ENCODE measurements at regions not wholly inside any gene's neighbourhood (a gene's known extent, or its start where the extent isn't known, plus 50 kb on each side); places are given as distances from the start of the nearest gene placed in this dataset.

- TF ChIP-seq, protein P1, sequence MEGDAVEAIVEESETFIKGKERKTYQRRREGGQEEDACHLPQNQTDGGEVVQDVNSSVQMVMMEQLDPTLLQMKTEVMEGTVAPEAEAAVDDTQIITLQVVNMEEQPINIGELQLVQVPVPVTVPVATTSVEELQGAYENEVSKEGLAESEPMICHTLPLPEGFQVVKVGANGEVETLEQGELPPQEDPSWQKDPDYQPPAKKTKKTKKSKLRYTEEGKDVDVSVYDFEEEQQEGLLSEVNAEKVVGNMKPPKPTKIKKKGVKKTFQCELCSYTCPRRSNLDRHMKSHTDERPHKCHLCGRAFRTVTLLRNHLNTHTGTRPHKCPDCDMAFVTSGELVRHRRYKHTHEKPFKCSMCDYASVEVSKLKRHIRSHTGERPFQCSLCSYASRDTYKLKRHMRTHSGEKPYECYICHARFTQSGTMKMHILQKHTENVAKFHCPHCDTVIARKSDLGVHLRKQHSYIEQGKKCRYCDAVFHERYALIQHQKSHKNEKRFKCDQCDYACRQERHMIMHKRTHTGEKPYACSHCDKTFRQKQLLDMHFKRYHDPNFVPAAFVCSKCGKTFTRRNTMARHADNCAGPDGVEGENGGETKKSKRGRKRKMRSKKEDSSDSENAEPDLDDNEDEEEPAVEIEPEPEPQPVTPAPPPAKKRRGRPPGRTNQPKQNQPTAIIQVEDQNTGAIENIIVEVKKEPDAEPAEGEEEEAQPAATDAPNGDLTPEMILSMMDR (IDR thresholded peaks at IDR 0.05; ENCODE audit: borderline replicate concordance, extremely low read depth, low read length, poor library complexity, severe bottlenecking) = no peak
- no peak for TF ChIP-seq EZH2 (IDR thresholded peaks at IDR 0.05; ENCODE audit: borderline replicate concordance, low read depth, low read length, severe bottlenecking)
- H3K79me2 ChIP-seq (ENCODE audit: insufficient read depth, low read length) = no peaks in the 10 kb centered on the region
- H3K9me3 ChIP-seq (ENCODE audit: insufficient read depth, low read length, severe bottlenecking) = no peaks in the 10 kb centered on the region
- H3K4me3 ChIP-seq (ENCODE audit: low read depth in 1 of 2, low read length in 2 of 2) = no peak overlapping the region
- ATAC-seq (ENCODE audit: insufficient read depth, low read depth) (no peak), DNase-seq (no peak)
- no peaks in the 10 kb centered on the region for H3K36me3 ChIP-seq (ENCODE audit: insufficient read depth, low read length)
- no peak overlapping the region for H2AFZ ChIP-seq (ENCODE audit: low read depth, low read length)
- H3K4me2 ChIP-seq (ENCODE audit: insufficient read depth, low read length) = no peak overlapping the region
- H3K27ac ChIP-seq (ENCODE audit: low read length) = no peak overlapping the region
- H4K20me1 ChIP-seq (ENCODE audit: insufficient read depth, low read length) = no peaks in the 10 kb centered on the region
- no peak overlapping the region for H3K9ac ChIP-seq (ENCODE audit: low read depth, low read length)
- H3K27me3 ChIP-seq (ENCODE audit: insufficient read depth, low read length, poor library complexity) = no peaks in the 10 kb centered on the region
- no peaks in the 10 kb centered on the region for H3K4me1 ChIP-seq (ENCODE audit: insufficient read depth, low read length)
Measured at GRCh38 chr14:41986083-41986645, 379.5 kb downstream of the LRFN5 start.

GRCh38 chr14:41973178-41973577, 366.5 kb downstream of the LRFN5 start:
- Histone ChIP-seq H3K4me2 (ENCODE audit: insufficient read depth, low read length) (no peak overlapping the region), H3K4me3 (ENCODE audit: low read depth in 1 of 2, low read length in 2 of 2) (no peak overlapping the region), H3K4me1 (ENCODE audit: insufficient read depth, low read length) (no peaks in the 10 kb centered on the region), H3K79me2 (ENCODE audit: insufficient read depth, low read length) (no peaks in the 10 kb centered on the region), H4K20me1 (ENCODE audit: insufficient read depth, low read length) (no peaks in the 10 kb centered on the region), H3K27me3 (ENCODE audit: insufficient read depth, low read length, poor library complexity) (no peaks in the 10 kb centered on the region), H3K9me3 (ENCODE audit: insufficient read depth, low read length, severe bottlenecking) (no peaks in the 10 kb centered on the region), H3K36me3 (ENCODE audit: insufficient read depth, low read length) (no peaks in the 10 kb centered on the region), H3K9ac (ENCODE audit: low read depth, low read length) (no peak overlapping the region), H2AFZ (ENCODE audit: low read depth, low read length) (no peak overlapping the region), H3K27ac (ENCODE audit: low read length) (no peak overlapping the region)
- DNase-seq (no peak), ATAC-seq (ENCODE audit: insufficient read depth, low read depth) (no peak)
- TF ChIP-seq, protein P1 (IDR thresholded peaks at IDR 0.05; ENCODE audit: borderline replicate concordance, extremely low read depth, low read length, poor library complexity, severe bottlenecking) = no peak
- TF ChIP-seq EZH2 (IDR thresholded peaks at IDR 0.05; ENCODE audit: borderline replicate concordance, low read depth, low read length, severe bottlenecking) = no peak

- Histone ChIP-seq H3K36me3 (ENCODE audit: insufficient read depth, low read length) (no peaks in the 10 kb centered on the region), H3K4me3 (ENCODE audit: low read depth in 1 of 2, low read length in 2 of 2) (no peak overlapping the region), H3K9ac (ENCODE audit: low read depth, low read length) (no peak overlapping the region), H2AFZ (ENCODE audit: low read depth, low read length) (no peak overlapping the region), H3K9me3 (ENCODE audit: insufficient read depth, low read length, severe bottlenecking) (no peaks in the 10 kb centered on the region), H3K4me2 (ENCODE audit: insufficient read depth, low read length) (no peak overlapping the region), H3K27me3 (ENCODE audit: insufficient read depth, low read length, poor library complexity) (no peaks in the 10 kb centered on the region), H3K79me2 (ENCODE audit: insufficient read depth, low read length) (no peaks in the 10 kb centered on the region), H3K4me1 (ENCODE audit: insufficient read depth, low read length) (no peaks in the 10 kb centered on the region), H4K20me1 (ENCODE audit: insufficient read depth, low read length) (no peaks in the 10 kb centered on the region), H3K27ac (ENCODE audit: low read length) (no peak overlapping the region)
- DNase-seq (no peak), ATAC-seq (ENCODE audit: insufficient read depth, low read depth) (no peak)
- TF ChIP-seq EZH2 (IDR thresholded peaks at IDR 0.05; ENCODE audit: borderline replicate concordance, low read depth, low read length, severe bottlenecking) = no peak
- TF ChIP-seq, protein P1 (IDR thresholded peaks at IDR 0.05; ENCODE audit: borderline replicate concordance, extremely low read depth, low read length, poor library complexity, severe bottlenecking) = no peak
Measured at GRCh38 chr14:41972531-41972930, 365.9 kb downstream of the LRFN5 start.

DNA sequence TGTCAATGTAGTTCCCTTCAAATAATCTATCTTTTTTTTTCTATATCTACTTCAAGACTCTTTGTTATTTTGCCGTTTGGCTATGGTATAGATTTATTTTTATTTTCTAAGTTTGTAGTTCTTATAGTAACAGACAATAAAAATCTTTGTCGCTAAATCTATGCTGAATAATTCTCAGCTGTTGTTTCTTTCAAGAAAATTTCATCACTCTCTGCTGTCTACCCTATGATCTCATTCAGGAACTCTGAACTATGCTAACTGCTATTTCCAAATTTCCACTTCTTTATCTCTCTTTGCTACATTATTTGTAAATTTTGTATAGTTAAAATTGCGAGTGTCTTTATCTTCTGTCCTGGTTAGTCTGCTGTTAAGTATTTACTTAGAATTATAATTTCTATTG, 353.6 kb downstream of the LRFN5 start:
- Histone ChIP-seq H2AFZ (ENCODE audit: low read depth, low read length) (no peak overlapping the region), H3K4me3 (ENCODE audit: low read depth in 1 of 2, low read length in 2 of 2) (no peak overlapping the region), H3K9me3 (ENCODE audit: insufficient read depth, low read length, severe bottlenecking) (no peaks in the 10 kb centered on the region), H3K27me3 (ENCODE audit: insufficient read depth, low read length, poor library complexity) (no peaks in the 10 kb centered on the region), H3K27ac (ENCODE audit: low read length) (no peak overlapping the region), H3K4me2 (ENCODE audit: insufficient read depth, low read length) (no peak overlapping the region), H4K20me1 (ENCODE audit: insufficient read depth, low read length) (no peaks in the 10 kb centered on the region), H3K36me3 (ENCODE audit: insufficient read depth, low read length) (no peaks in the 10 kb centered on the region), H3K4me1 (ENCODE audit: insufficient read depth, low read length) (no peaks in the 10 kb centered on the region), H3K79me2 (ENCODE audit: insufficient read depth, low read length) (no peaks in the 10 kb centered on the region), H3K9ac (ENCODE audit: low read depth, low read length) (no peak overlapping the region)
- ATAC-seq (ENCODE audit: insufficient read depth, low read depth) = no peak
- DNase-seq = no peak
- TF ChIP-seq, protein P1 (IDR thresholded peaks at IDR 0.05; ENCODE audit: borderline replicate concordance, extremely low read depth, low read length, poor library complexity, severe bottlenecking) = no peak
- no peak for TF ChIP-seq EZH2 (IDR thresholded peaks at IDR 0.05; ENCODE audit: borderline replicate concordance, low read depth, low read length, severe bottlenecking)

Data from DND-41 (cell line).